Islet of Langerhans (tissue), 1 donor: ENCODE measurements at regions not wholly inside any gene's neighbourhood (a gene's known extent, or its start where the extent isn't known, plus 50 kb on each side); places are given as distances from the start of the nearest gene placed in this dataset.

Experiments used
- FAIRE-seq: peaks from one replicate; lab custom pipeline; 2011; peaks lifted over from hg19 to GRCh38; lab: Jason Lieb, UNC

GRCh38 chr5:117054911-117055310 is 480.3 kb upstream of the SEMA6A start:
- peak; percentile 99 for FAIRE-seq

GRCh38 chr5:117054141-117054540 is 479.5 kb upstream of the SEMA6A start:
- FAIRE-seq = no peak

- no peak for FAIRE-seq
Measured at GRCh38 chr5:117041926-117042595, 467.4 kb upstream of the SEMA6A start.

- FAIRE-seq = no peak
Measured at GRCh38 chr5:117039035-117039434, 464.4 kb upstream of the SEMA6A start.

GRCh38 chr5:117027384-117027783 is 452.8 kb upstream of the SEMA6A start:
- no peak for FAIRE-seq

- no peak for FAIRE-seq
Measured at GRCh38 chr5:117020999-117021398, 446.4 kb upstream of the SEMA6A start.

- no peak for FAIRE-seq
Measured at GRCh38 chr5:117013280-117013877, 438.8 kb upstream of the SEMA6A start.

- no peak for FAIRE-seq
Measured at GRCh38 chr5:117010574-117010973, 436.0 kb upstream of the SEMA6A start.

GRCh38 chr5:116998024-116998423 is 423.4 kb upstream of the SEMA6A start:
- no peak for FAIRE-seq

GRCh38 chr5:116992681-116993080 is 418.1 kb upstream of the SEMA6A start:
- no peak for FAIRE-seq

GRCh38 chr5:116989995-116990394 is 415.4 kb upstream of the SEMA6A start:
- no peak for FAIRE-seq

GRCh38 chr5:116982035-116982434 is 407.4 kb upstream of the SEMA6A start:
- FAIRE-seq = no peak

- no peak for FAIRE-seq
Measured at GRCh38 chr5:116980581-116980980, 406.0 kb upstream of the SEMA6A start.

GRCh38 chr5:116976767-116977166 is 402.1 kb upstream of the SEMA6A start:
- no peak for FAIRE-seq

GRCh38 chr5:116971131-116971530 is 396.5 kb upstream of the SEMA6A start:
- no peak for FAIRE-seq

- no peak for FAIRE-seq
Measured at GRCh38 chr5:116970318-116970717, 395.7 kb upstream of the SEMA6A start.

- no peak for FAIRE-seq
Measured at GRCh38 chr5:116964438-116964837, 389.8 kb upstream of the SEMA6A start.

GRCh38 chr5:116961021-116961420 is 386.4 kb upstream of the SEMA6A start:
- no peak for FAIRE-seq

GRCh38 chr5:116959843-116960242 is 385.2 kb upstream of the SEMA6A start:
- FAIRE-seq = no peak

GRCh38 chr5:116953251-116953930 is 378.8 kb upstream of the SEMA6A start:
- FAIRE-seq = no peak

GRCh38 chr5:116951219-116951618 is 376.6 kb upstream of the SEMA6A start:
- FAIRE-seq = no peak

GRCh38 chr5:116947691-116948528 is 373.3 kb upstream of the SEMA6A start:
- no peak for FAIRE-seq
